GM12878 (cell line): ENCODE measurements at regions not wholly inside any gene's neighbourhood (a gene's known extent, or its start where the extent isn't known, plus 50 kb on each side); places are given as distances from the start of the nearest gene placed in this dataset.

Experiments
- ASH2L ChIP-seq: fragments of 300-600, 200-600 bp; sonication (generic); IDR thresholded peaks from 2 replicates; pipeline ENCODE4 v1.6.1; 2017; ENCODE audit warnings: low read depth, mild to moderate bottlenecking, borderline replicate concordance
- BHLHE40 ChIP-seq, 2 experiments: fragments of 450-650 bp in 1 of 2; IDR thresholded peaks; 2 replicates each; pipeline ENCODE4 v1.6.1; 2011 to 2017; ENCODE audit warnings: low read depth in 2 of 2, borderline replicate concordance in 1 of 2, improper control_type of control experiment in 1 of 2, low read length in 1 of 2, mild to moderate bottlenecking in 1 of 2
- CHD1 ChIP-seq: IDR thresholded peaks from 2 replicates; pipeline ENCODE4 v1.6.1; 2012; ENCODE audit warnings: low read depth, low read length, improper control_type of control experiment
- CHD4 ChIP-seq: fragments of 200-600 bp; sonication (generic); IDR thresholded peaks from 2 replicates; pipeline ENCODE4 v1.6.1; 2016; ENCODE audit warnings: mild to moderate bottlenecking
- CREM ChIP-seq: IDR thresholded peaks from 2 replicates; pipeline ENCODE4 v1.6.1; 2014; ENCODE audit warnings: antibody characterized with exemption, low read depth
- EZH2 ChIP-seq: IDR thresholded peaks from 2 replicates; pipeline ENCODE4 v1.6.1; 2012; ENCODE audit warnings: low read depth, mild to moderate bottlenecking, control low read depth, inconsistent platforms, low read length, borderline replicate concordance; ENCODE audit not compliant: control insufficient read depth
- FOXK2 ChIP-seq: fragments of 450-650 bp; IDR thresholded peaks from 2 replicates; pipeline ENCODE4 v1.6.1; 2017; ENCODE audit warnings: mild to moderate bottlenecking, moderate library complexity
- IKZF2 ChIP-seq, 2 experiments: fragments of 450-650 bp; IDR thresholded peaks; 2 replicates each; pipeline ENCODE4 v1.6.1; 2017; ENCODE audit warnings: mild to moderate bottlenecking in 2 of 2, moderate library complexity in 2 of 2
- MLLT1 ChIP-seq: fragments of 450-650 bp; IDR thresholded peaks from 2 replicates; pipeline ENCODE4 v1.6.1; 2016; ENCODE audit warnings: mild to moderate bottlenecking
- MTA2 ChIP-seq: fragments of 450-650 bp; IDR thresholded peaks from 2 replicates; pipeline ENCODE4 v1.6.1; 2016; ENCODE audit warnings: low read depth, mild to moderate bottlenecking, moderate library complexity
- NR2F1 ChIP-seq: fragments of 450-650 bp; conservative IDR thresholded peaks from 2 replicates; pipeline ENCODE4 v1.6.1; 2017; ENCODE audit warnings: mild to moderate bottlenecking
- PAX5 ChIP-seq: IDR thresholded peaks from 2 replicates; pipeline ENCODE4 v1.6.1; 2011; ENCODE audit warnings: low read depth, low read length, borderline replicate concordance
- POLR2AphosphoS2 ChIP-seq: IDR thresholded peaks from 2 replicates; pipeline ENCODE4 v1.6.1; 2011; ENCODE audit warnings: low read depth, mild to moderate bottlenecking, low read length, improper control_type of control experiment, moderate library complexity
- POLR2AphosphoS5 ChIP-seq: IDR thresholded peaks from 2 replicates; pipeline ENCODE4 v1.6.1; 2011; ENCODE audit warnings: mild to moderate bottlenecking, low read length, inconsistent platforms
- PRDM15 ChIP-seq: fragments of 450-650 bp; formaldehyde crosslinking; IDR thresholded peaks from 2 replicates; pipeline ENCODE4 v1.4.0; 2020; ENCODE audit warnings: mild to moderate bottlenecking, moderate library complexity
- SMAD1 ChIP-seq: fragments of 450-650 bp; IDR thresholded peaks from 2 replicates; pipeline ENCODE4 v1.6.1; 2018; ENCODE audit warnings: mild to moderate bottlenecking, low read depth; ENCODE audit not compliant: partially characterized antibody
- SMC3 ChIP-seq: IDR thresholded peaks from 2 replicates; pipeline ENCODE4 v1.6.1; 2011; ENCODE audit warnings: low read length, improper control_type of control experiment, borderline replicate concordance
- SREBF2 ChIP-seq: IDR thresholded peaks from 2 replicates; pipeline ENCODE4 v1.6.1; 2012; ENCODE audit warnings: mild to moderate bottlenecking, low read length
- TCF12 ChIP-seq: IDR thresholded peaks from 2 replicates; pipeline ENCODE4 v1.6.1; 2011; ENCODE audit warnings: low read depth, mild to moderate bottlenecking, low read length
- YBX1 ChIP-seq: fragments of 450-650 bp; IDR thresholded peaks from 2 replicates; pipeline ENCODE4 v1.6.1; 2016; ENCODE audit warnings: antibody characterized with exemption
- TF ChIP-seq, protein P1 (sequence below): fragments of 450-650 bp; IDR thresholded peaks from 2 replicates; pipeline ENCODE4 v1.6.1; 2018; ENCODE audit warnings: mild to moderate bottlenecking, low read depth, moderate library complexity; ENCODE audit not compliant: partially characterized antibody
- TF ChIP-seq, protein P2 (sequence below): fragments of 450-650 bp; IDR thresholded peaks from 2 replicates; pipeline ENCODE4 v1.6.1; 2017; ENCODE audit warnings: low read depth, mild to moderate bottlenecking, moderate library complexity

GRCh38 chr10:33743429-33743857 lies 409.0 kb upstream of the NRP1 start (continued):
- TF ChIP-seq, protein P1, sequence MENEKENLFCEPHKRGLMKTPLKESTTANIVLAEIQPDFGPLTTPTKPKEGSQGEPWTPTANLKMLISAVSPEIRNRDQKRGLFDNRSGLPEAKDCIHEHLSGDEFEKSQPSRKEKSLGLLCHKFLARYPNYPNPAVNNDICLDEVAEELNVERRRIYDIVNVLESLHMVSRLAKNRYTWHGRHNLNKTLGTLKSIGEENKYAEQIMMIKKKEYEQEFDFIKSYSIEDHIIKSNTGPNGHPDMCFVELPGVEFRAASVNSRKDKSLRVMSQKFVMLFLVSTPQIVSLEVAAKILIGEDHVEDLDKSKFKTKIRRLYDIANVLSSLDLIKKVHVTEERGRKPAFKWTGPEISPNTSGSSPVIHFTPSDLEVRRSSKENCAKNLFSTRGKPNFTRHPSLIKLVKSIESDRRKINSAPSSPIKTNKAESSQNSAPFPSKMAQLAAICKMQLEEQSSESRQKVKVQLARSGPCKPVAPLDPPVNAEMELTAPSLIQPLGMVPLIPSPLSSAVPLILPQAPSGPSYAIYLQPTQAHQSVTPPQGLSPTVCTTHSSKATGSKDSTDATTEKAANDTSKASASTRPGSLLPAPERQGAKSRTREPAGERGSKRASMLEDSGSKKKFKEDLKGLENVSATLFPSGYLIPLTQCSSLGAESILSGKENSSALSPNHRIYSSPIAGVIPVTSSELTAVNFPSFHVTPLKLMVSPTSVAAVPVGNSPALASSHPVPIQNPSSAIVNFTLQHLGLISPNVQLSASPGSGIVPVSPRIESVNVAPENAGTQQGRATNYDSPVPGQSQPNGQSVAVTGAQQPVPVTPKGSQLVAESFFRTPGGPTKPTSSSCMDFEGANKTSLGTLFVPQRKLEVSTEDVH: no peak
- TF ChIP-seq ASH2L (no peak), EZH2 (no peak), MTA2 (peak; percentile 62; the same call in 1 of the 2 replicates), POLR2AphosphoS2 (no peak), NR2F1 (peak; percentile 94), CHD1 (no peak), CREM (no peak), PAX5 (no peak), POLR2AphosphoS5 (no peak), YBX1 (no peak), TCF12 (0 out of 2 replicates have a peak, but pooled peaks have one; percentile 1), BHLHE40 (IDR thresholded peaks at IDR 0.05; ENCODE audit: borderline replicate concordance in 1 of 2, low read depth in 2 of 2, low read length in 1 of 2) (peak in 1 of 2 experiments; percentile 67; a peak in 1 of 4 replicates), FOXK2 (no peak), IKZF2 (IDR thresholded peaks at IDR 0.05) (peak; percentile 57 to 58; a peak in 3 of 4 replicates), SMC3 (no peak), MLLT1 (no peak), SREBF2 (no peak), SMAD1 (peak; percentile 87), CHD4 (no peak), PRDM15 (CRISPR knock-in tag) (no peak)
- TF ChIP-seq, protein P2, sequence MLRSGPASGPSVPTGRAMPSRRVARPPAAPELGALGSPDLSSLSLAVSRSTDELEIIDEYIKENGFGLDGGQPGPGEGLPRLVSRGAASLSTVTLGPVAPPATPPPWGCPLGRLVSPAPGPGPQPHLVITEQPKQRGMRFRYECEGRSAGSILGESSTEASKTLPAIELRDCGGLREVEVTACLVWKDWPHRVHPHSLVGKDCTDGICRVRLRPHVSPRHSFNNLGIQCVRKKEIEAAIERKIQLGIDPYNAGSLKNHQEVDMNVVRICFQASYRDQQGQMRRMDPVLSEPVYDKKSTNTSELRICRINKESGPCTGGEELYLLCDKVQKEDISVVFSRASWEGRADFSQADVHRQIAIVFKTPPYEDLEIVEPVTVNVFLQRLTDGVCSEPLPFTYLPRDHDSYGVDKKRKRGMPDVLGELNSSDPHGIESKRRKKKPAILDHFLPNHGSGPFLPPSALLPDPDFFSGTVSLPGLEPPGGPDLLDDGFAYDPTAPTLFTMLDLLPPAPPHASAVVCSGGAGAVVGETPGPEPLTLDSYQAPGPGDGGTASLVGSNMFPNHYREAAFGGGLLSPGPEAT: peak; percentile 57; the same call in 1 of the 2 replicates
